Activated T-helper 1 cell treated with anti-CD3 and anti-CD28 coated beads, Interleukin-2, amount 50 U/mL, for 16 hours (primary cell): ENCODE measurements at regions not wholly inside any gene's neighbourhood (a gene's known extent, or its start where the extent isn't known, plus 50 kb on each side); places are given as distances from the start of the nearest gene placed in this dataset.

Source experiments
- DNase-seq, 2 donors: peaks; one replicate each; pipeline ENCODE4 v3.0.0-alpha.2; 2020; ENCODE audit warnings: low read depth in 1 of 2, low spot score in 1 of 2

DNA sequence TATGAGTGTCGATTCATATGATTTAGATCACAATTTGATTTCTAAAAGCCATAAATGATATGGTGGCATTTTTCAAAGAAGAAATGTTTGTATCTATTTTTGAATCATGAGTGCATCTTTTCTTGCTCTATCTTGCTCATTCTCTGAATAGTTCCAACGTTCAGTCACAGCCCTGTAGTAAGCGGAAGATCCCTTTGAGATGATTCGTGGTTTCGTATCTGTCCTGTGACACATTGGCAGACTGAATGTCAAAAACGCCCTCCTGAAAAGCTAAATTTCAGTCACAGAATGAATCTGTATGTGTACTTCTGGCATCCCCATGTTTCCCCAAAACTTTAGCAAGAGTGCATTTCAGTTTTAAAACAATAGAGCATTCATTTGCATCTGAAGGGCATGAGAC lies 1066.9 kb upstream of the TENM3 start:
- DNase-seq, result no peak

DNA sequence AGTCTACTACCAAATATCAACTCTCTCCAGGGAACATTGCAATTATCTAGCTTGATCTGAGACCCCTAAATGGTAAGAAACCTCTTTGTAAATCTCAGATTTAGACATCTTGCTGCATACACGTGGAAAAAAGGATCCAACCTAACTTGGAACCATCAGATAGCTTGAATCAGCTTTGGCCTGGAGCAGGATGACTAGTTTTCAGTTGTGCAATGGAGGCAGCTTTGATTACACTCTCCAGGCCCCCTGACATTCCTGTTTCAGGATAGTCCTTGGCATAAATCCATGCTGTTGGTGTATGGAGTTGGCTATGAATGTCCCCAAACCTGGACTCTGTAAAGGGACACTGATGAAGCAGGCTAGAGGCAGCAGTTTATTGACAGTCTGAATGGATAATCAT lies 1061.9 kb upstream of the TENM3 start:
- DNase-seq, result no peak

GRCh38 chr4:181189751-181190150 lies 1053.5 kb upstream of the TENM3 start:
- no peak for DNase-seq

GRCh38 chr4:181193131-181193930 lies 1049.9 kb upstream of the TENM3 start:
- no peak for DNase-seq

- DNase-seq, result no peak
Observed at GRCh38 chr4:181194096-181194495, 1049.1 kb upstream of the TENM3 start.

- no peak for DNase-seq
Observed at GRCh38 chr4:181200076-181200475, 1043.1 kb upstream of the TENM3 start.

GRCh38 chr4:181202240-181202639 lies 1041.0 kb upstream of the TENM3 start:
- DNase-seq, result no peak

DNA sequence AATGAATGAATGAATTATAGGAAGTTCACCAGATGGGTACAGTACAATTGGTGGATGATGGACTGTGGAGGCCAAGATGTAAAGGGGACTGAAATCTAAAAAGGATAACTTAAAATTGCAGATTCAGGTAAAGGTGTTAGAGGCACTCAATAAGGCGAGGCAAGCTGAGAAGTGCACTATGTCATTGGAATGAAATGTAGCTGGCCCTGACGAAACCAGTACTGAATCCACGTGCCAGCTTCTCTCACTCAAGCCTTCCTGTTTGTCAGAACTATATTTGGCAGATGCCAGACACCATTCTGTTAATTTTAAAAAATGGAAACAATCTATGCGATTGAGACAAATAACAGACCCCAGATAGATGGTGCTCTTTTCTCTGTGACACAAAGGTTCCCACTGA lies 1039.1 kb upstream of the TENM3 start:
- DNase-seq, result no peak

- DNase-seq, result no peak
Observed at GRCh38 chr4:181213551-181213950, 1029.7 kb upstream of the TENM3 start.

DNA sequence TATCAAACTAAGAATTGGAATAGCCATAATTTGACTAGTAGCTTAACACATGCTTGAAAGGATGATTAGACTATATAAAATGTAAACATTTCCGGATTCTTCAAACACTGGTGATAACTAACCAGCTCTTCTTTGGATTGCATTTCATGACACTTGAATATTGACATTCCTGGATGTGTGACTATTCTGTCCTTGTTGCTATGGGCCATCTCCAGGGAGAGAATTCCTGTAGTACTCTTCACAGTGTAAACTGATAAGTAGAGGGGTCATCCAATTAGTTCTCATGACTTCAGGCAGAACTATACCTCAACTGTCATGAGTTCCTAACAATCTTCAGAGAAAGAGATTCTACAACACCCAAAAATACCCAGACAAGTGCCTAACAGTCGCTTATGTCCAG lies 1026.7 kb upstream of the TENM3 start:
- no peak for DNase-seq

- DNase-seq, result no peak
Observed at GRCh38 chr4:181219783-181220416, 1023.3 kb upstream of the TENM3 start.

- no peak for DNase-seq
Observed at GRCh38 chr4:181224852-181225251, 1018.4 kb upstream of the TENM3 start.

DNA sequence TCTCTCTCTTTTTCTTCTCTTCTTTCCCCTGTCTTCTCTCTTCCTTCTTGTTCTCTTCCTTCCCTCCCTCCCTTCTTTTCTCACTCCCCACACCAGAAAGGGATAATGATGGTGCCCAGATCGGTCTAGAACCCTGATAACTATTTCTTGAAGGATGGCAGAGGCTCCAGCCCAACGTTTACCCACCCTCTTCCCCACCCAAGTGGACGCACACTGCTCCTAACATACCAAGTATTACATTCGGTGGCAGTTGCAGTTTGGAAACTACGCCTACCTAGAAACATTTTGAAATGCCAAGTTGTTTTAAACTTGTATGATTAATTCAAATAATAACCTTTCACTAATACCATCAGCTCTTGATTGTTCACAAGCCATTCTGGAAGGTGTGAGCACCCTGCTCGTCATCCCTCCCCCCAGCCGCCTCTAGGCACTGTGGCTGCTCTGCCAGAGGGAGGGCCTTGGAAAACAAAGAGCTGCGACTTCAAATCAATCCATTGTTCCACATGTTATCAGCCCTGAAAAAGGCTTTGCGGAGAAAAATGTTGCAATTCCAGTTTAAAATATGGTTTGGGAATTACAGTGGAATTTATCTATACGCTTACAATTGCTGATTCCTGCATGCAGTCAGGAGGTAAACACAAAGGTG lies 1017.5 kb upstream of the TENM3 start:
- no peak for DNase-seq

GRCh38 chr4:181234951-181235680 lies 1008.1 kb upstream of the TENM3 start:
- no peak for DNase-seq

DNA sequence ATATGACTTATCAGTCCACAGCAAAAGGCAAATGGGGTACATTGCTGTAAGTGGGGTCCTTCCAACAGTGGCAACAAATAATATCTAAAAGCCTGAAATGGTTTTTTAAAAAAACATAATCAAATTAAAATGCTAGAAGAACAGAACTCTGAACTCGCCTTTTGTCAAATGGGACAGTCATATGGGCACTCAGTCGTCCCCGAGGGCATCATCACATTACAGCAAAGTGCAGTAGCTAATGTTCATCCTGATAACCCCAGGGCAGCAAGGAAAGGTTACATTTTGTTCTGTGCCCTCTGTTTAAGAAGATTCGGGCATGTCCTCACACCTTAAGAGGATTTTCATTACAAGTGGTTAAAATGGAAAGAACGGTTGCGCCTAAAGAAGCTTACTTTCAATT lies 997.9 kb upstream of the TENM3 start:
- DNase-seq, result no peak

GRCh38 chr4:181249031-181249430 lies 994.2 kb upstream of the TENM3 start:
- no peak for DNase-seq

DNA sequence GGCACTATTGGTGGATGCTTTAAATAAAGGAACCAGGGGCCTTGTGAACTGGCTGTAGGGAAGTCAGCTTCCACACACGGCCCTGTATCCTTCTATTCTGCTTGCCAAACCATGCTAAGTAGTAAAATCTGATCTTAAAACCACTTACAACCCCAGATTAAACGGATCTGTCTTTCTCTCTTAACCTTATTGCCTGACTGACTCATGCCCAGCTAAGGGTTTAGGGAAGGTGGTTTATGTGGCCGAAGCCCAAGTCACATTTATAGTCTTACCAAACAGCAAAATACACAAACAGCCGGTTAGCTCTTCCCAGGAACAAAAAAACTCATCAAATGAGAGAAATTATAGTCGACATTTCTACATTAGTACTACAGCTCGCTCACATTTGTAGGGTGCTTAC lies 988.4 kb upstream of the TENM3 start:
- no peak for DNase-seq

- DNase-seq, result no peak
Observed at GRCh38 chr4:181258569-181258968, 984.6 kb upstream of the TENM3 start.

GRCh38 chr4:181259081-181259709 lies 984.0 kb upstream of the TENM3 start:
- no peak for DNase-seq

GRCh38 chr4:181261279-181261678 lies 981.9 kb upstream of the TENM3 start:
- no peak for DNase-seq

DNA sequence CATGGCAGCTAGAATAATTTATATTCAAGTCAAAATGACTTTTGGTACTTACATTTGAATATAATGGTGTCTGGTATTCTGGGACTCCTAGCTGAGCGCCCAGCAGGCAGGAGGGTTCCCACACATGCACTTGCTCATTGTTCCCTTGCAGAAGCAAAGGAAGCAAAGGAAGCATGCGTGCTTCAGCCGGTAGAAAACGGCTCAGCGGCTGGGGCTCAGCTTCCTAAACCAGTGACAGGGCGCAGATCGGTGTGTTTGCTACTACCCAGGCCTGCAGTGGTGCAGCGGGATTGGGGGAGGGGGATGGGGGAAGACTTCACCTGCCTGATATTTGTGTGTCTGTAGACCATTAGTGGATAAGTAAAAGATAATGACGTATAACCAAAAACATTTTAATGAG lies 978.3 kb upstream of the TENM3 start:
- DNase-seq, result no peak
